ENCODE measurements at regions not wholly inside any gene's neighbourhood (a gene's known extent, or its start where the extent isn't known, plus 50 kb on each side); places are given as distances from the start of the nearest gene placed in this dataset.
"Not testable (repeated sequence)": the region's sequence is repeated elsewhere in the genome, so short reads cannot be mapped to it uniquely, and the experiment has no call there.

- no peaks in the 10 kb centered on the region for H3K27me3 ChIP-seq (ENCODE audit: control insufficient read depth, insufficient read depth, low read length)
- no peak overlapping the region for H3K4me3 ChIP-seq (ENCODE audit: low read length)
- no peak overlapping the region for H3K9ac ChIP-seq (ENCODE audit: low read length)
- no peaks in the 10 kb centered on the region for H3K36me3 ChIP-seq (ENCODE audit: control insufficient read depth, insufficient read depth, low read length)
- H3K27ac ChIP-seq (ENCODE audit: low read depth, low read length) = no peak overlapping the region
- no peaks in the 10 kb centered on the region for H3K4me1 ChIP-seq (ENCODE audit: control insufficient read depth, insufficient read depth, low read length)
Observed at GRCh38 chr5:162593881-162594280, 526.3 kb downstream of the GABRG2 start.

- Histone ChIP-seq H3K27ac (ENCODE audit: low read depth, low read length) (no peak overlapping the region), H3K9ac (ENCODE audit: low read length) (no peak overlapping the region), H3K4me1 (ENCODE audit: control insufficient read depth, insufficient read depth, low read length) (no peaks in the 10 kb centered on the region), H3K27me3 (ENCODE audit: control insufficient read depth, insufficient read depth, low read length) (no peaks in the 10 kb centered on the region), H3K4me3 (ENCODE audit: low read length) (no peak overlapping the region), H3K36me3 (ENCODE audit: control insufficient read depth, insufficient read depth, low read length) (no peaks in the 10 kb centered on the region)
Observed at GRCh38 chr5:162603443-162604070, 536.0 kb downstream of the GABRG2 start.

GRCh38 chr5:162607879-162608278 is 540.3 kb downstream of the GABRG2 start:
- Histone ChIP-seq H3K4me3 (ENCODE audit: low read length) (no peak overlapping the region), H3K36me3 (ENCODE audit: control insufficient read depth, insufficient read depth, low read length) (no peaks in the 10 kb centered on the region), H3K27me3 (ENCODE audit: control insufficient read depth, insufficient read depth, low read length) (no peaks in the 10 kb centered on the region), H3K27ac (ENCODE audit: low read depth, low read length) (no peak overlapping the region), H3K9ac (ENCODE audit: low read length) (no peak overlapping the region), H3K4me1 (ENCODE audit: control insufficient read depth, insufficient read depth, low read length) (no peaks in the 10 kb centered on the region)

DNA sequence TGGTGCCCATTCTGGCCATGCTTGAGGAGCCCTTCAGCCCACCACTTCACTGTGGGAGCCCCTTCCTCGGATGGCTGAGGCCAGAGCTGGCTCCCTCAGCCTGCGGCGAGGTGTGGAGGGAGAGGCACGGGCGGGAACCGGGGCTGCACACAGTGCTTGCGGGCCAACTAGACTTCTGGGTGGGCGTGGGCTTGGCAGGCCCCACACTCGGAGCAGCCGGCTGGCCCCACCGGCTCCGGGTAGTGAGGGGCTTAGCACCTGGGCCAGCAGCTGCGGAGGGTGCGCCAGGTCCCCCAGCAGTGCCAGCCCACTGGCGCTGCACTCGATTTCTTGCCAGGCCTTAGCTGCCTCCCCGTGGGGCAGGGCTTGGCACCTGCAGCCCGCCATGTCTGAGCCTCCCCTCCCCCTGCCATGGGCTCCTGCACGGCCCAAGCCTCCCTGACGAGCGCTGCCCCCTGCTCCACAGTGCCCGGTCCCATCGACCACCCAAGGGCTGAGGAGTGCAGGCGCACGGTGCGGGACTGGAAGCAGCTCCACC is 554.2 kb downstream of the GABRG2 start:
- not testable (repeated sequence) for H3K4me1 ChIP-seq (ENCODE audit: control insufficient read depth, insufficient read depth, low read length); H3K4me3 ChIP-seq (ENCODE audit: low read length); H3K9ac ChIP-seq (ENCODE audit: low read length); H3K27ac ChIP-seq (ENCODE audit: low read depth, low read length); H3K36me3 ChIP-seq (ENCODE audit: control insufficient read depth, insufficient read depth, low read length); H3K27me3 ChIP-seq (ENCODE audit: control insufficient read depth, insufficient read depth, low read length)

DNA sequence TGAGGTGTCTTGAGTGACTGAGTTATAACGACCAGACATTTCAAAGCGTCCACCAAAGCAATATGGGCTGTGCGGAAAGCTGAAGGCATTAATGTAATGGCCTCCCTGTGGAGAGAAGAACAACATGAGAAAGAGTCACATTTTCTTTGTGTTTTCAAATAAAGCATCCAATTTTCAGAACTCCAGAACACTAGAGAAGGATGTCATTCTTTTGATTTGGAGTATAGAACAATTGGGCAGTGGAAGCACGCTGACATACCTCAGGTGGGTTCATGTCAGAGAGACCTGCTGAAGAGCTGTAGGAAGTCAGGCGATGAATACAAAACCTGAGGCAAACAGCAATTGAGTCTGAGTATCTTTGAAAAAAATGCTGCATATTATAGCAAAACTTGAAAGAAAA is 556.5 kb downstream of the GABRG2 start:
- H3K9ac ChIP-seq (ENCODE audit: low read length) = no peak overlapping the region
- H3K4me1 ChIP-seq (ENCODE audit: control insufficient read depth, insufficient read depth, low read length) = no peaks in the 10 kb centered on the region
- H3K27me3 ChIP-seq (ENCODE audit: control insufficient read depth, insufficient read depth, low read length) = no peaks in the 10 kb centered on the region
- no peak overlapping the region for H3K27ac ChIP-seq (ENCODE audit: low read depth, low read length)
- H3K36me3 ChIP-seq (ENCODE audit: control insufficient read depth, insufficient read depth, low read length) = no peaks in the 10 kb centered on the region
- no peak overlapping the region for H3K4me3 ChIP-seq (ENCODE audit: low read length)

GRCh38 chr5:162637481-162637880 is 569.9 kb downstream of the GABRG2 start:
- H3K4me1 ChIP-seq (ENCODE audit: control insufficient read depth, insufficient read depth, low read length) = no peaks in the 10 kb centered on the region
- no peaks in the 10 kb centered on the region for H3K36me3 ChIP-seq (ENCODE audit: control insufficient read depth, insufficient read depth, low read length)
- no peak overlapping the region for H3K27ac ChIP-seq (ENCODE audit: low read depth, low read length)
- H3K9ac ChIP-seq (ENCODE audit: low read length) = no peak overlapping the region
- H3K27me3 ChIP-seq (ENCODE audit: control insufficient read depth, insufficient read depth, low read length) = no peaks in the 10 kb centered on the region
- no peak overlapping the region for H3K4me3 ChIP-seq (ENCODE audit: low read length)

DNA sequence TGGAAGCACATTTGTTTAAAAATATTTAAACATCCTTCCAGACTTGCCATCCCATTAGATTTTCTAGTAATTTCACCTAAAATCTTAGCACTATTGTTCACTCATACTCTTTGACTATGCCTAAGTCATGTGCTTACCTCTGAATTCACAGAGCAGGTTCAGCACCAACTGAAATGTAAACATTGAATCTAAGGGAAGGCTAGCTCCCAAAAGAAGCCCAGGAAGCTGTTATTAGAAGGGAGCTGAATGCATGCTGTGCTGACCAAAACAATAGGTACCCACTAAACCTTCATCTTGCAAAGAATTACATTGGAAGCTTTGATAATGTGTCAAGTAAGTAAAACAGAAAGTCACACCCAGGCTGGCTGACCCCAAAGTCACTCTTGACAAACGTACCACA is 571.3 kb downstream of the GABRG2 start:
- H3K27me3 ChIP-seq (ENCODE audit: control insufficient read depth, insufficient read depth, low read length) = no peaks in the 10 kb centered on the region
- no peak overlapping the region for H3K4me3 ChIP-seq (ENCODE audit: low read length)

DNA sequence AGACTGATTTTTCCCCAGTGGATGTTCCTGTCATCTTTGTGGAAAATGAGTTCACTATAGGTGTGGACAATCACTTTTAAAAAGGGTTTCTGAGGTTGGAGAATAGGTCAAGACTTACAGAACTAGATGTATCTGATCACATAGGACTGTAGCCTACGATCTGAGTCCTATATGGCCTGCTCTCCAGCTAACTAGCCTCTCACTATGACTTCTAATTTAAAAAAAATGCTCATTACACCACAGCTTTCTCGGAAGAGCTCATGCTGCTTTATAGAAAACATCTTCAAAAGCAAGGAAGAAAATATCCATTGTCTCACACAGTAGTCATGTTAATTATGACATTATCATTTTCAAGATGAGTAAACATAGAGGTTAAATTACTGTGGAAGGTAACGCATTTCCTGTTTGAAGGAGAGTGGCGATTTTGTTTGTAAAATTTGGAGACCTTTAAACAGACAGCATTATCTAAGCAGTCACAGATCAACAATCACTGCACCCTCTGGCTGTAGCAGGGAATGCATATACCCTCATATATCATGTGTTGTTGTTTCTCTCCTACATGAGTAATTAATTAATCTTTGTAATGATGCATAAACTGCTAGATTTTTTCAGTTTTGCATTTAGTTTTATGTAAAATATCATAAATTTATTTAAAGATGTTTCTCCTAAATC is 573.7 kb downstream of the GABRG2 start:
- Histone ChIP-seq H3K27me3 (ENCODE audit: control insufficient read depth, insufficient read depth, low read length) (no peaks in the 10 kb centered on the region), H3K36me3 (ENCODE audit: control insufficient read depth, insufficient read depth, low read length) (no peaks in the 10 kb centered on the region), H3K9ac (ENCODE audit: low read length) (no peak overlapping the region), H3K4me3 (ENCODE audit: low read length) (no peak overlapping the region), H3K27ac (ENCODE audit: low read depth, low read length) (no peak overlapping the region), H3K4me1 (ENCODE audit: control insufficient read depth, insufficient read depth, low read length) (no peaks in the 10 kb centered on the region)

More for the DNA sequence above, 571.3 kb downstream of the GABRG2 start:
- H3K9ac ChIP-seq (ENCODE audit: low read length) = no peak overlapping the region
- no peak overlapping the region for H3K27ac ChIP-seq (ENCODE audit: low read depth, low read length)
- H3K4me1 ChIP-seq (ENCODE audit: control insufficient read depth, insufficient read depth, low read length) = no peaks in the 10 kb centered on the region
- no peaks in the 10 kb centered on the region for H3K36me3 ChIP-seq (ENCODE audit: control insufficient read depth, insufficient read depth, low read length)

GRCh38 chr5:162654661-162655405 is 587.3 kb downstream of the GABRG2 start:
- Histone ChIP-seq H3K4me1 (ENCODE audit: control insufficient read depth, insufficient read depth, low read length) (no peaks in the 10 kb centered on the region), H3K27me3 (ENCODE audit: control insufficient read depth, insufficient read depth, low read length) (no peaks in the 10 kb centered on the region), H3K9ac (ENCODE audit: low read length) (no peak overlapping the region), H3K4me3 (ENCODE audit: low read length) (no peak overlapping the region), H3K36me3 (ENCODE audit: control insufficient read depth, insufficient read depth, low read length) (no peaks in the 10 kb centered on the region), H3K27ac (ENCODE audit: low read depth, low read length) (no peak overlapping the region)

DNA sequence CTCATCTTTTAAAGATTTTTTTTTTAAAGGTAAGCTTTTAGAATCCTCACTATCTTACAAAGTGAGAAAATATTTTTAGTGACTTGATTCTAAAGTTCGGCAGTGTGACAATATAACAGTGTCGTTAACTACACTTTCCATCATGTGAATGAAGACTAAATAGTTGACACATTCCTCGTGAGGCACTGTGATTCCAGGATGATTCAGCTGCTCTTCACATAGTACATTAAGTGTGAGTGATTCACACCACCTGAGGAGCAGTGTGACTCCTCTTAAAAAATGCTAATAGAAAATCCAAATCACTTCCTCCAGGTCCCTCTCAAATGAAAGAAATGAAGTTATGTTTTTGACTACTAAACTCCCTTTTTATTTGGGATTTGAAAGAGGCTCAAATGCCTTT is 589.5 kb downstream of the GABRG2 start:
- H3K9ac ChIP-seq (ENCODE audit: low read length) = no peak overlapping the region
- no peaks in the 10 kb centered on the region for H3K27me3 ChIP-seq (ENCODE audit: control insufficient read depth, insufficient read depth, low read length)
- H3K4me1 ChIP-seq (ENCODE audit: control insufficient read depth, insufficient read depth, low read length) = no peaks in the 10 kb centered on the region
- no peak overlapping the region for H3K4me3 ChIP-seq (ENCODE audit: low read length)
- no peaks in the 10 kb centered on the region for H3K36me3 ChIP-seq (ENCODE audit: control insufficient read depth, insufficient read depth, low read length)
- H3K27ac ChIP-seq (ENCODE audit: low read depth, low read length) = no peak overlapping the region

DNA sequence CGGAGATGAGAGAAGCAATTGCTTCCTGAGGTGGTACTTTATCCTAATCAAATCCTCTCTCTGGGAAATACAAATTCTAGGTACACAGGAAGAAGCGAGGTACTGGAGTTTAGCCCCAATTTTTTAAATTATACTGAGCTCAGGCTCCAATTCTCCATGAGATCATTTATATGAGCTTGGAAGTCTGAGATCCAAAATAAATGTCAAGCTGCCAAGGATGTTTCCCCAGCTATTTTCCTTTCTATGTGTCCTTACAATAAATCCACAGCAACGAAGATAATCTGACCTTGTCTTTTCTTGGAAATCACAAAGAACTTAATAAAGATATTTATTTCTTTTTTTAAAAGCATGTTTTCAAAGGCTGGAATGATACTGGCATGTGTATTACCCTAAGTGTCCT is 597.3 kb downstream of the GABRG2 start:
- no peaks in the 10 kb centered on the region for H3K36me3 ChIP-seq (ENCODE audit: control insufficient read depth, insufficient read depth, low read length)
- H3K4me1 ChIP-seq (ENCODE audit: control insufficient read depth, insufficient read depth, low read length) = no peaks in the 10 kb centered on the region
- H3K9ac ChIP-seq (ENCODE audit: low read length) = no peak overlapping the region
- H3K27me3 ChIP-seq (ENCODE audit: control insufficient read depth, insufficient read depth, low read length) = no peaks in the 10 kb centered on the region
- H3K27ac ChIP-seq (ENCODE audit: low read depth, low read length) = no peak overlapping the region
- no peak overlapping the region for H3K4me3 ChIP-seq (ENCODE audit: low read length)

DNA sequence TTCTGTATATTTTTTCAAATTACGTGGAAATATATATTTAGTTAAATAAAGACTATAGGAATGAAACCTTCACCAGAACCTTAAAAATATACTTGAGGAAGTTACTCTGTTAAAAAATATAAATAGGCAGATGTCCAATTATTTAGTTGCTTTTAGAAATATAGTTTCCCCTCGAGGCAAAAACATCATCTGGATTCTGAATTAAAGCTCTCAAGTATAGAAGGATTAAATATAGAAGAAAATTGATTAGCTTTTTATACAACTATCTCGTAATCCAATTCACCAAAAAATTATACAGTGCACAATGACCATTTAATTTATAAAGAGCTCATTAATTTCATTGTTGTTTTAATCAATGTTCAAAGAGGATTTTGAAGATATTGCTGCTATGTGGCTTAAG is 601.4 kb downstream of the GABRG2 start:
- no peak overlapping the region for H3K27ac ChIP-seq (ENCODE audit: low read depth, low read length)

More for the DNA sequence above, 601.4 kb downstream of the GABRG2 start:
- no peaks in the 10 kb centered on the region for H3K4me1 ChIP-seq (ENCODE audit: control insufficient read depth, insufficient read depth, low read length)
- H3K27me3 ChIP-seq (ENCODE audit: control insufficient read depth, insufficient read depth, low read length) = no peaks in the 10 kb centered on the region
- H3K9ac ChIP-seq (ENCODE audit: low read length) = no peak overlapping the region
- H3K36me3 ChIP-seq (ENCODE audit: control insufficient read depth, insufficient read depth, low read length) = no peaks in the 10 kb centered on the region
- no peak overlapping the region for H3K4me3 ChIP-seq (ENCODE audit: low read length)
